Esophagus squamous epithelium (tissue), 5 donors: ENCODE measurements at regions not wholly inside any gene's neighbourhood (a gene's known extent, or its start where the extent isn't known, plus 50 kb on each side); places are given as distances from the start of the nearest gene placed in this dataset.

ENCODE experiments used
- DNase-seq: peaks from one replicate; lab custom pipeline; 2025; lab: John Stamatoyannopoulos, UW
- H3K27ac ChIP-seq, 4 donors: fragments of 200-600 bp; sonication (generic); one replicate each; pipeline ENCODE4 v1.5.1; 2016 to 2019; ENCODE audit warnings: mild to moderate bottlenecking in 1 of 4
- H3K27me3 ChIP-seq, 4 donors: fragments of 200-600 bp; sonication (generic); 1 replicate in 3 of 4; 2 replicates in 1 of 4; pipeline versions ENCODE4 v1.5.1 to v1.6.0; 2017 to 2021; ENCODE audit warnings: antibody characterized with exemption in 1 of 4
- H3K36me3 ChIP-seq, 3 donors: fragments of 200-600 bp; sonication (generic); one replicate each; pipeline ENCODE4 v1.5.1; 2016 to 2019
- H3K4me1 ChIP-seq, 3 donors: fragments of 200-600 bp; sonication (generic); one replicate each; pipeline ENCODE4 v1.5.1; 2017 to 2019
- H3K4me3 ChIP-seq, 4 donors: fragments of 200-600 bp; sonication (generic); 1 replicate in 3 of 4; 2 replicates in 1 of 4; pipeline ENCODE4 v1.5.1; 2016 to 2019; ENCODE audit warnings: mild to moderate bottlenecking in 2 of 4, moderate library complexity in 1 of 4
- H3K9me3 ChIP-seq, 3 donors: fragments of 200-600 bp; sonication (generic); one replicate each; pipeline ENCODE4 v1.5.1; 2016 to 2019
- CTCF ChIP-seq, 6 experiments: fragments of 450-650 bp in 4 of 6; fragments of 200-600 bp in 2 of 6; sonication (generic) in 2 of 6; IDR thresholded peaks; one replicate each; pipeline ENCODE4 v1.5.1; 2016 to 2019; ENCODE audit warnings: antibody characterized with exemption in 6 of 6, mild to moderate bottlenecking in 4 of 6, moderate library complexity in 4 of 6
- POLR2A ChIP-seq, 4 donors: fragments of 450-650 bp; IDR thresholded peaks; one replicate each; pipeline ENCODE4 v1.6.1; 2017; ENCODE audit warnings: antibody characterized with exemption in 4 of 4, mild to moderate bottlenecking in 4 of 4, moderate library complexity in 3 of 4
- WGBS, 2 donors: methylation state at CpG; one replicate each; pipeline ENCODE4 v1.1.5; 2018; 5-methylcytosine and 5-hydroxymethylcytosine counted together
- intact Hi-C: fragments of 100-400 bp; cut with DNase I; formaldehyde crosslinking; loops from one replicate; pipeline ENCODE4 v1.15.0; 2022
- donor health status: DM: yes; HTN: yes; CAD: no.

- Histone ChIP-seq H3K27me3 (no peaks in the 10 kb centered on the region), H3K4me3 (peak overlapping the region in 1 of 4 donors; percentile 18), H3K4me1 (peaks cover 0 to 34% (median 0%) of the 10 kb centered on the region in 3 donors), H3K27ac (peak overlapping the region in 2 of 4 donors; percentile 27 to 30), H3K9me3 (no peaks in the 10 kb centered on the region), H3K36me3 (no peaks in the 10 kb centered on the region)
- intact Hi-C loops: no loop called here
- TF ChIP-seq CTCF (IDR thresholded peaks at IDR 0.05): no peak
- no peak for TF ChIP-seq POLR2A (IDR thresholded peaks at IDR 0.05)
- DNase-seq: no peak
- 60 to 61% methylated on average over 6 of the region's 6 CpGs for WGBS, 2 donors
Measured at GRCh38 chr7:13057462-13058200, 370.2 kb downstream of the ARL4A start.

- TF ChIP-seq CTCF (IDR thresholded peaks at IDR 0.05) (no peak), POLR2A (IDR thresholded peaks at IDR 0.05) (no peak)
- Histone ChIP-seq H3K36me3 (no peaks in the 10 kb centered on the region), H3K27me3 (no peaks in the 10 kb centered on the region), H3K4me3 (no peak overlapping the region), H3K9me3 (no peaks in the 10 kb centered on the region), H3K27ac (no peak overlapping the region), H3K4me1 (peaks cover 0 to 31% (median 0%) of the 10 kb centered on the region in 3 donors)
- DNase-seq: no peak
- intact Hi-C loops: no loop called here
- 86 to 92% methylated on average over 2 of the region's 2 CpGs for WGBS, 2 donors
Measured at GRCh38 chr7:13060173-13060572, 372.7 kb downstream of the ARL4A start.

- 35 to 53% methylated on average over 4 of the region's 4 CpGs for WGBS, 2 donors
- intact Hi-C loops: no loop called here
Measured at GRCh38 chr7:13061115-13061514, 373.7 kb downstream of the ARL4A start.

GRCh38 chr7:13062631-13063030 lies 375.2 kb downstream of the ARL4A start:
- no peaks in the 10 kb centered on the region for H3K27me3 ChIP-seq
- no peak for DNase-seq
- no peak overlapping the region for H3K27ac ChIP-seq
- TF ChIP-seq CTCF (IDR thresholded peaks at IDR 0.05): no peak
- no peak for TF ChIP-seq POLR2A (IDR thresholded peaks at IDR 0.05)
- no peak overlapping the region for H3K4me3 ChIP-seq
- H3K9me3 ChIP-seq: no peaks in the 10 kb centered on the region
- H3K4me1 ChIP-seq: peaks cover 0 to 22% (median 0%) of the 10 kb centered on the region in 3 donors
- WGBS, 2 donors: 96 to 98% methylated on average over 4 of the region's 4 CpGs
- intact Hi-C loops: no loop called here
- H3K36me3 ChIP-seq: no peaks in the 10 kb centered on the region

More at GRCh38 chr7:13061115-13061514, 373.7 kb downstream of the ARL4A start:
- Histone ChIP-seq H3K27me3 (no peaks in the 10 kb centered on the region), H3K4me1 (peaks cover 0 to 22% (median 0%) of the 10 kb centered on the region in 3 donors), H3K9me3 (no peaks in the 10 kb centered on the region), H3K36me3 (no peaks in the 10 kb centered on the region), H3K4me3 (no peak overlapping the region), H3K27ac (peak overlapping the region in 1 of 4 donors; percentile 26)
- no peak for DNase-seq
- no peak for TF ChIP-seq CTCF (IDR thresholded peaks at IDR 0.05)
- no peak for TF ChIP-seq POLR2A (IDR thresholded peaks at IDR 0.05)

- TF ChIP-seq POLR2A (IDR thresholded peaks at IDR 0.05): no peak
- TF ChIP-seq CTCF (IDR thresholded peaks at IDR 0.05): no peak
- WGBS, 2 donors: 83 to 89% methylated on average over 4 to 5 of the region's 5 CpGs
- no peak for DNase-seq
- H3K4me1 ChIP-seq: peaks cover 0 to 8% (median 0%) of the 10 kb centered on the region in 3 donors
- no peaks in the 10 kb centered on the region for H3K36me3 ChIP-seq
- intact Hi-C loops: no loop called here
- no peaks in the 10 kb centered on the region for H3K27me3 ChIP-seq
- H3K9me3 ChIP-seq: no peaks in the 10 kb centered on the region
- H3K27ac ChIP-seq: no peak overlapping the region
- H3K4me3 ChIP-seq: no peak overlapping the region
Measured at GRCh38 chr7:13067036-13067435, 379.6 kb downstream of the ARL4A start.
